ENCODE measurements at regions not wholly inside any gene's neighbourhood (a gene's known extent, or its start where the extent isn't known, plus 50 kb on each side); places are given as distances from the start of the nearest gene placed in this dataset.
A peak's percentile ranks its signal among the peaks of the same experiment; 100 is the strongest.
"Not testable (repeated sequence)": the region's sequence is repeated elsewhere in the genome, so short reads cannot be mapped to it uniquely, and the experiment has no call there.

DNA sequence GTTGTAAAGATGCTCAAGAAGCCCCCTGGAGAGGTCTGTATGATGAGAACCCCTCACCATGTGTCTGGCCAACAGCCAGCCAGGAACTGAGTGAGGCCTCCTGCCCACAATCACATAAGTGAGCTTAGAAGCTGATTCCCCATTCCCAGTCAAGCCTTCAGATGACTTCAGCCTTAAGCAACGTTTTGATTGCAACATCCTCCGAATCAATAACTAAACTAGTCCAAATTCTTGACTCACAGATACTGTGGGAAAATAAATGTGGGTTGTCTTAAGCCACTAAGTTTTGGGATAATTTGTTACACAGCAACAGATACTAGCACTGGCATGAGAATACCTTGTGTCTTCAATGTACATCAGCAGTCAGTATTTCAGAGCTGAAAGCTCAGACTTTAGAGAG lies 54.5 kb upstream of the HS3ST4 start:
- DNase-seq: no peak

DNA sequence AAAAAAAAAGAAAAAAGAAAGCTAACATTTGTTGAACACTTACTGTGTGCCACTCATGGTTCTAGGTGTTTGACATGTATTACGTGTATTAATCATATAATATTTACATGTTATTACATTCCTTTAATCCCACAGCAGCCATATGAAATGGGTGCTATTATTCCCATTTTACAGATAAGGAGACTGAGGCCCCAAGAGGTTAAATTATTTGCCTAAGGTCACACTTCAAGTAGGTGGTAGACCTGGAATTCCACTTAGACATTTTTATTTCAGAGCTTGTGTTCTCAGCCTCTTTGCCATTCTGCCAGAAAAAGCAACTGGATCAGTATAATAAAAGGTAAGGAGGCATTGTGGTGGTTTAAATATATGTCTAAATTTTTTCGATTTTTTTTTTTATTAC lies 55.1 kb upstream of the HS3ST4 start:
- no peak for DNase-seq

DNA sequence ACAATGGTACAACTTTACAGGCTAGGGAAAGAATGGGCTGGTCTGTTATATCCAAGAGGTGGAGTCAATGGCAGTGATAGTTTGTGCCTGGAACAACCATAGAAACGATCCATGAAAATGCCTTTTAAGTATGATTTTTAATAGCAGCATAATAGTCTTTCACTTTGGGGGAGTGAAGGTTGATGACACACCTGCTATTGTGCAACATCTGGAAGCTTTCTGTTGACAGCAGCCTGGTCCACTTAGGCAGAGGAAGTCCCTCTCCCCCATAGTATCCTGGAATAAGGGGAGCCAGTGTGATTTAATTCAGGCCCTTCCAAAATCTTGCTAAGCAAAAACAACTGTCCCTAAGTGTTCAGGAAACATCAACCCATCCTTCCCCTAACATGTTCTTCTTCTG lies 56.3 kb upstream of the HS3ST4 start:
- DNase-seq: no peak

DNA sequence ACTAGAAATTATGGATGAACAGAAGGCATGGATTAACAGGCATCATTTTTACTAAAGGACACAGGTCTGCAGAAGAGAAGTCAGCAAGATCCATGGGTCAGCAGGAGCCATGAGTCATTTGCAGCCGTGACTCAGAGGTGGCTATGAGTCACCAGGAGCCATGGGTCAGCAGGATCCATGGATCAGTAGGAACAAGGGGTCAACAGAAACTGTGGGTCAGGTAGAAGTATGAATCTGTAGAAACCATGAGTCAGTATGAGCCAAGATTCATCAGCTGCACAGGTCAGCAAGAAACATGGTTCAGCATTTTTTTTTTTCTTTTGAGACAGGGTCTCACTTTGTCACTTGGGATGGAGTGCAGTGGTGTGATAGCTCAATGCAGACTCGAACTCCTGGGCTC lies 58.2 kb upstream of the HS3ST4 start:
- peak; percentile 7 for DNase-seq

- no peak for DNase-seq
These were observed 63.0 kb upstream of the HS3ST4 start for GRCh38 chr16:25628766-25629165.

GRCh38 chr16:25627641-25628040 lies 64.1 kb upstream of the HS3ST4 start:
- DNase-seq: no peak

- DNase-seq: no peak
These were observed 65.6 kb upstream of the HS3ST4 start for GRCh38 chr16:25626172-25626571.

GRCh38 chr16:25625620-25626019 lies 66.1 kb upstream of the HS3ST4 start:
- no peak for DNase-seq

DNA sequence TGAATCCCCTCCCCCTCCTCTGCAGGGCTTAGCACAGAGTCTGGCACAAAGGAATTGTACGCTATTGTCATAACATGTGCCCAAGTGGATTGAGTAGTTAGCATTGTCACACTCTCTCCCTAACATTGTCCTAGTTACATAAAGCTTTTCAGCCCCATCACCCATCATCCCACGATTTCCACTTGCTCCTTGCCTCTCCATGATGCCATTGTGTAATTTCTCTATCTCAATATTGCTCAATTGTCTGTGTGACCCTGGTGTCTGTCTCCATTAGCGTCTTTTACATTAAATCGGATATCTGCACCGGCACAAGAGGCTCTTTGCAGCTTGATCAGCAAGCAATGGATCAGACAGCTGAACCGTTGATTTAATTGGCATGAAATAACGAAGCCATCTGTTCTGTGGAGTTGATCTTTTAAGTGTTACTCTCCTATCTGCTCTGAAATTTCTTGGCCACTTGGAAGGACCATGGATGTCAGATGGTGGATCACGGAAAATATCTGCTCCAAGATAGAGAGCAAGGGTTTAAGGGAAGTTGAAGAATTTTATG lies 77.0 kb upstream of the HS3ST4 start:
- no peak for DNase-seq

GRCh38 chr16:25613931-25614330 lies 77.8 kb upstream of the HS3ST4 start:
- no peak for DNase-seq

DNA sequence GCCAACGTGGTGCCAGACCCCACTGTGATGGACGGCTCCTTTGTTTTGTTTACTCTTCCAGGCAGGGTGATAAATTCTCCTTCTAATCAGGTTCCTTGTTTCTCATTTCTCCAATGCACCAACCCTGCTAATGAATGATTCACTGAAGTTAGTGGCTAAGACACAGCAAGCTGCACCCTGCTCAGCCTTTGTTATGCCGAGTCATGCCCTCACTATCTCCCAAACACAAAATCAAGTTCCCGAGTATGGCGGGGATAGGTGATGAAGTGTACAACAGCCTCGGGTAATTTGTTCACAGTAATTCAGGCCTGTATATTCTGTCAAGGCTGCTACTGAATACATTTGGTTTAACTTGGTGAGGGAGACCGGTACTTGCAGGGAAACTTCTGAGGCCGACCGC lies 83.8 kb upstream of the HS3ST4 start:
- DNase-seq: no peak

GRCh38 chr16:25606069-25606468 lies 85.7 kb upstream of the HS3ST4 start:
- DNase-seq: no peak

DNA sequence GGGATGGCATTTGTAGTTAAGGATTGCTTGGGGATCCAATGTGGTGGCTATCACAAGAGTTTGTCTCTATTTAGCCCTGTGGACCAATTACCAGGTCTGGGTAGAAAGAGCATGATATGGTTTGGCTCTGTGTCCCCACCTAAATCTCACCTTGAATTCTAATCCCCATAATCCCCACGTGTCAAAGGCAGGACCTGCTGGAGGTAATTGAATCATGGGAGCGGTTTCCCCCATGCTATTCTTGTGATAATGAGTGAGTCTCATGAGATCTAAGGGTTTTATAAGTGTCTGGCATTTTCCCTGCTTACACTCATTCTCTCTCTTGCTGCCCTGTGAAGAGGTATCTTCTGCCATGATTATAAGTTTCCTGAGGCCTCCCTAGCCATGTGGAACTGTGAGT lies 86.4 kb upstream of the HS3ST4 start:
- DNase-seq: no peak

- not testable (repeated sequence) for DNase-seq
These were observed 90.5 kb upstream of the HS3ST4 start for GRCh38 chr16:25601306-25601705.

GRCh38 chr16:25596194-25596593 lies 95.6 kb upstream of the HS3ST4 start:
- no peak for DNase-seq

DNA sequence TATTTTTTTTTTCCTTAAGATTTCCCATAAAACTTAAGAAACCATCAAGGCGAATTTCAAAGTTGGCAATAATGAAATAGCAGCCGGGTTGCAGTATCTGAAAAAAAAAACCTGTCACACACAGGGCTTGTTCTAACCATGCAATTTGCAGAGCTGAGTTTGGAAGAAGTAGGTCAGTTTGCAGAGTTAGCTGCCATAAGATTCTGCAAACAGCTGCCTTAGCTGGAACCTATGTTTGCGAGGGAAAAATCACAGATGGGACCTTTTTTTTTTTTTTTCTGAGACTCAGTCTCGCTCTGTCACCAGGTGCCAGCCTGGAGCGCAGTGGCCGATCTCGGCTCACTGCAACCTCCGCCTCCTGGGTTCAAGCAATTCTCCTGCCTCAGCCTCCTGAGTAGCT lies 98.5 kb upstream of the HS3ST4 start:
- DNase-seq: no peak

DNA sequence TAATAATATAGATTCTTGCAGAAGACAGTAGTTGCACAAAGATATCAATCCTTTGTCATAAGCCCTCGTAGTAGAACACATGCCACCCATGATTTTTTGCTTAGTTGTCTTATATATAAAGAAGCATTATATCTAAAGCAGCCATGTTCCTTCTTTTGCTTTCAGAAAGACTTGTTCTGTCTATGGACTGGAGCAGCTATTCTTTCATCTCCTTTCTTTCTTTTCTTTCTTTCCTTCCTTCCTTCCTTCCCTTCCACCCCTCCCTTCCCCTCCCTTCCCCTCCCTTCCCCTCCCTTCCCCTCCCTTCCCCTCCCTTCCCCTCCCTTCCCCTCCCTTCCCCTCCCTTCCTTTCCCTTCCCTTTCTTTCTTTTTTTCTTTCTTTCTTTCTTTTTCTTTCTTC lies 104.0 kb upstream of the HS3ST4 start:
- DNase-seq: no peak

DNA sequence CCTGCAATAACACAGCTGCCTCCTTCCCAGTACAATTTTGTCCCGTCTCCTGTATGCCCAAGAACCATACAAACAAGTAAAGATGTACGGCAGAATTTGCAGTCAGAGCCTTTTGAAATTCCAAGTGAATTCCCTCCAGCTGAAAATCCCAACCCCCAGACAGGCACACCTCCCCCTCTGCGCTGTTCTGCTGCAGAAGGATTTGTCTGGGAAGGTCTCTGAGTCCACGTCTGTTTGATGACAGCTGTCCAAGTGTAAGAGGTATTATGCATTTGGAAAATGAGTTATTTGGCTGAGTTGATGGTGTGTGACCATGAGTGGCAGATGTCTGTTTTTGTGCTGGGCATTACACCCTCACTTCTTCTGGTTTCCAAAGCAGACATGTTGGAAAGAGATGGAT lies 104.9 kb upstream of the HS3ST4 start:
- DNase-seq: no peak

DNA sequence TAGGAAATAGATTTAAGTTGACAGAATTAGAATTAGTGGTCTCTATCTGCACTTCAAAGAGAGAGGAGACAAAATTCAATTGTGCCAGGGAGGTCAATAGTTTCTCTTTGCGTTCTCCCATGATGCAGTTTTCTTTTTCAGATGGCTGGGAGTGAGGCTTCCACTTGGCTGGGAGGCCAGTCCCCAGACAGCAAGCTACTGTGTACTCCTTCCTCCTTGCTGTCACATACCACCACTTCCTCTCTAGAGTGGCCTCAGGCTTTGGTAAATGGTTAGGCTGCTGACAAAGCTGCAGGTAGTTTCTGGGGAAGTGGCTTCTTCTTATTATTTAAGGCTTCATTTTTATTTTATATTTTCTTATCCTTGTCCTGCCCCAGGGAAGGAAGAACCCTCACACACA lies 106.2 kb upstream of the HS3ST4 start:
- DNase-seq: no peak

- DNase-seq: no peak
These were observed 111.7 kb upstream of the HS3ST4 start for GRCh38 chr16:25580041-25580440.

- DNase-seq: no peak
These were observed 116.4 kb upstream of the HS3ST4 start for GRCh38 chr16:25575363-25575762.

GRCh38 chr16:25571712-25572111 lies 120.0 kb upstream of the HS3ST4 start:
- DNase-seq: no peak

- no peak for DNase-seq
These were observed 121.6 kb upstream of the HS3ST4 start for GRCh38 chr16:25570131-25570530.

DNA sequence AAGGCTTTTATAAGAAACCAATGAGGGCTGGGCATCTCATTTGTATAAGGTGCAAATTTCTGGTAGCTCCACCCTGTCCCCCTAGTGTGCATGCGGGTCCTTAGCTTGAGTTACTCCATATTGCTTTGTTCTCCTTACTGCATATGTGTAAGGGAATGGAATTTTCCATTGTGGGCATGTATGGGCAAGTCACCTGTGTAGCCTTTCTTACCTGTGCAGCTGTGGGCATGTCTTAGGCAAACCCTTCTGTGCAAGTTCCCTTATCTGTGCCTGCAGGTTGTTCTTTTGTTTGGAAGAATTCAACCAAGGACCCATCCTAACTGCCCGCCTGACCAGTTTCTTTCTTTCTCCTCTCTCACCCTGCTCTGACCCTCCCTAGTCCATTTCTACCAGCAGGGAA lies 122.8 kb upstream of the HS3ST4 start:
- no peak for DNase-seq

DNA sequence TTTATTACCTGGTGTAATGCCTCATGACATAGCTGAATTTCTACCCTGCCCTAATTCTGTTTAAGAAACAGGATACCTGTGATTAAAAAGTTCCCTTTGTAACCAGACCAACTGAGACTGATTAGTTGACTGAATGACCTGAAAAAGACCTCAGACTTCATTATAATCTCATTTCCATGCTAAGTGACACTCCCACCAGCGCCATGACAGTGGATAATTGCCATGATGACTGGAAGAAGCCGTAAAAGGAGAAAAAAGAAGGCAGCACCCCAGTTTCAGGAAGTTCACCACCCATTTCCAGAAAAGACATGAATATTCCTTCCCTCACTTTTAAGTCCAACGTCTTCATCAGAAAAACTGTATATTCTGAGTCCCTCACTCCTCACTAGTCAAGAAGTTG lies 125.6 kb upstream of the HS3ST4 start:
- DNase-seq: no peak

- no peak for DNase-seq
These were observed 128.1 kb upstream of the HS3ST4 start for GRCh38 chr16:25563700-25564099.

Data from DMS53 (cell line).